Trophoblast cell (in vitro differentiated cells and primary cell): ENCODE measurements at regions not wholly inside any gene's neighbourhood (a gene's known extent, or its start where the extent isn't known, plus 50 kb on each side); places are given as distances from the start of the nearest gene placed in this dataset.

Experiments
- DNase-seq, 2 donors: peaks; one replicate each; pipeline ENCODE4 v3.0.0-alpha.2; 2016
- H2AFZ ChIP-seq: 2 replicates; pipeline ENCODE4 v1.6.1; 2013; ENCODE audit warnings: low read length, moderate library complexity, mild to moderate bottlenecking; ENCODE audit not compliant: insufficient read depth, poor library complexity
- H2AK5ac ChIP-seq: 2 replicates; pipeline ENCODE4 v1.6.1; 2013; ENCODE audit warnings: mild to moderate bottlenecking, low read length
- H2BK120ac ChIP-seq: 2 replicates; pipeline ENCODE4 v1.6.1; 2013; ENCODE audit warnings: low read length, mild to moderate bottlenecking, moderate library complexity; ENCODE audit not compliant: insufficient read depth, poor library complexity
- H2BK12ac ChIP-seq: 2 replicates; pipeline ENCODE4 v1.6.1; 2013; ENCODE audit warnings: mild to moderate bottlenecking, low read length, moderate library complexity
- H2BK5ac ChIP-seq: 2 replicates; pipeline ENCODE4 v1.6.1; 2013; ENCODE audit warnings: low read length, low read depth, moderate library complexity, mild to moderate bottlenecking; ENCODE audit not compliant: poor library complexity
- H3K14ac ChIP-seq: 2 replicates; pipeline ENCODE4 v1.6.1; 2013; ENCODE audit warnings: mild to moderate bottlenecking, low read length
- H3K18ac ChIP-seq: 2 replicates; pipeline ENCODE4 v1.6.1; 2013; ENCODE audit warnings: mild to moderate bottlenecking, low read length
- H3K23ac ChIP-seq: 2 replicates; pipeline ENCODE4 v1.6.1; 2013; ENCODE audit warnings: low read length
- H3K27ac ChIP-seq: 2 replicates; pipeline ENCODE4 v1.5.1; 2013; ENCODE audit warnings: low read depth, mild to moderate bottlenecking, inconsistent platforms, low read length, moderate library complexity
- H3K27me3 ChIP-seq: 2 replicates; pipeline ENCODE4 v1.6.1; 2013; ENCODE audit warnings: inconsistent platforms, mild to moderate bottlenecking, low read length, moderate library complexity; ENCODE audit not compliant: insufficient read depth
- H3K36me3 ChIP-seq, 2 experiments: 1 replicate in 1 of 2; 2 replicates in 1 of 2; pipeline ENCODE4 v1.6.1; 2013; ENCODE audit warnings: low read length in 2 of 2, mild to moderate bottlenecking in 2 of 2, moderate library complexity in 1 of 2; ENCODE audit not compliant: insufficient read depth in 2 of 2, control insufficient read depth in 1 of 2
- H3K4ac ChIP-seq: 2 replicates; pipeline ENCODE4 v1.6.1; 2013; ENCODE audit warnings: low read depth, mild to moderate bottlenecking, low read length, moderate library complexity
- H3K4me1 ChIP-seq, 2 experiments: 1 replicate in 1 of 2; 2 replicates in 1 of 2; pipeline ENCODE4 v1.6.1; 2013; ENCODE audit warnings: low read length in 2 of 2, mild to moderate bottlenecking in 2 of 2, moderate library complexity in 1 of 2; ENCODE audit not compliant: insufficient read depth in 2 of 2, control insufficient read depth in 1 of 2
- H3K4me2 ChIP-seq: 2 replicates; pipeline ENCODE4 v1.6.1; 2013; ENCODE audit warnings: inconsistent platforms, mild to moderate bottlenecking, low read length, moderate library complexity
- H3K4me3 ChIP-seq: 2 replicates; pipeline ENCODE4 v1.5.1; 2013; ENCODE audit warnings: mild to moderate bottlenecking, low read depth, low read length, inconsistent platforms
- H3K79me1 ChIP-seq: one replicate; pipeline ENCODE4 v1.6.1; 2013; ENCODE audit warnings: low read length
- H3K79me2 ChIP-seq: 2 replicates; pipeline ENCODE4 v1.6.1; 2013; ENCODE audit warnings: low read length, mild to moderate bottlenecking; ENCODE audit not compliant: control insufficient read depth, insufficient read depth, poor library complexity
- H3K9ac ChIP-seq: 2 replicates; pipeline ENCODE4 v1.6.1; 2013; ENCODE audit warnings: mild to moderate bottlenecking, low read length
- H3K9me3 ChIP-seq: 2 replicates; pipeline ENCODE4 v1.6.1; 2013; ENCODE audit warnings: low read depth, mild to moderate bottlenecking, control low read depth, inconsistent platforms, low read length; ENCODE audit not compliant: insufficient read depth
- H4K12ac ChIP-seq: 2 replicates; pipeline ENCODE4 v1.6.1; 2013; ENCODE audit warnings: low read depth, mild to moderate bottlenecking, low read length, moderate library complexity
- H4K8ac ChIP-seq: 2 replicates; pipeline ENCODE4 v1.6.1; 2013; ENCODE audit warnings: low read depth, mild to moderate bottlenecking, low read length, moderate library complexity
- H4K91ac ChIP-seq: one replicate; pipeline ENCODE4 v1.6.1; 2013; ENCODE audit warnings: low read depth, mild to moderate bottlenecking, low read length, moderate library complexity
- WGBS: extraction: QIAGEN DNeasy Blood & Tissue Kit; methylation state at CpG from one replicate; pipeline ENCODE4 v1.1.7; 2013; ENCODE audit warnings: missing lambda C conversion rate; ENCODE audit not compliant: insufficient read length, insufficient coverage; ENCODE audit errors: extremely low coverage; 5-methylcytosine and 5-hydroxymethylcytosine counted together

DNA sequence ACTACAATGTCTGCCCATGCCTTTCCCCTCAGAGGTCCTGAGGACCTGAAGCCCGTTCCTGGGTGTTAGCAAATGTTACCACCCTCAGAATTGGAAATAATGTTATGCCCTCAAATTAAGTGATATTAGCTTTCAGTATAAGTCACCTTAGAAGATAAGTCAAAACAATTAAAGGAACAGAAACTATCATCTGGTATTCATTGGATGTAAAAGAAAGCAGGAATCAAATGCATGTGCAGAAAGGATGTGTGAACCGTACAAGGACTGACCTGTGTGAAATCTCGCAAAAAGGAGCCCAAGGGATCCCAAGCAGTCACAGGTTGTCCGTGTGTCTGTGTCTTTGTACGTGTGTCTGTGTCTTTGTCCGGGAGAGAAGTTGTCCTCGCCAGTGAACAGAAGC is 51.6 kb upstream of the TAB2 start:
- Histone ChIP-seq H3K36me3 (no peaks in the 10 kb centered on the region), H3K79me2 (no peaks in the 10 kb centered on the region), H3K18ac (no peak overlapping the region), H3K79me1 (no peaks in the 10 kb centered on the region), H3K27me3 (no peaks in the 10 kb centered on the region), H3K4me1 (no peaks in the 10 kb centered on the region), H3K4ac (no peak overlapping the region), H4K91ac (no peak overlapping the region), H2AK5ac (no peak overlapping the region), H3K23ac (no peak overlapping the region), H4K8ac (no peak overlapping the region), H2BK12ac (no peak overlapping the region), H3K9me3 (no peaks in the 10 kb centered on the region), H3K4me2 (no peak overlapping the region), H2BK5ac (no peak overlapping the region), H3K4me3 (no peak overlapping the region), H2BK120ac (no peak overlapping the region), H2AFZ (no peak overlapping the region), H3K14ac (no peak overlapping the region), H3K9ac (no peak overlapping the region), H3K27ac (no peak overlapping the region), H4K12ac (no peak overlapping the region)
- DNase-seq = no peak
- WGBS = no CpG with 5 or more reads among the region's 7 CpGs

- H2AK5ac ChIP-seq = no peak overlapping the region
- DNase-seq = no peak
- H3K4me3 ChIP-seq = no peak overlapping the region
- H3K9me3 ChIP-seq = no peaks in the 10 kb centered on the region
- H3K27me3 ChIP-seq = no peaks in the 10 kb centered on the region
- H4K8ac ChIP-seq = no peak overlapping the region
- no peak overlapping the region for H3K4ac ChIP-seq
- H4K91ac ChIP-seq = no peak overlapping the region
- no peaks in the 10 kb centered on the region for H3K79me1 ChIP-seq
- no peak overlapping the region for H2BK12ac ChIP-seq
- H3K79me2 ChIP-seq = no peaks in the 10 kb centered on the region
- H4K12ac ChIP-seq = no peak overlapping the region
- H3K9ac ChIP-seq = no peak overlapping the region
- no peak overlapping the region for H3K18ac ChIP-seq
- H3K36me3 ChIP-seq = no peaks in the 10 kb centered on the region
- H3K27ac ChIP-seq = no peak overlapping the region
- no peak overlapping the region for H3K14ac ChIP-seq
- H2BK120ac ChIP-seq = no peak overlapping the region
- H3K23ac ChIP-seq = no peak overlapping the region
- no peak overlapping the region for H2BK5ac ChIP-seq
- H3K4me1 ChIP-seq = no peaks in the 10 kb centered on the region
- 100% methylated on average over 1 of the region's 6 CpGs for WGBS
- H3K4me2 ChIP-seq = no peak overlapping the region
- no peak overlapping the region for H2AFZ ChIP-seq
These were observed 50.9 kb upstream of the TAB2 start for GRCh38 chr6:149266659-149267058.

DNA sequence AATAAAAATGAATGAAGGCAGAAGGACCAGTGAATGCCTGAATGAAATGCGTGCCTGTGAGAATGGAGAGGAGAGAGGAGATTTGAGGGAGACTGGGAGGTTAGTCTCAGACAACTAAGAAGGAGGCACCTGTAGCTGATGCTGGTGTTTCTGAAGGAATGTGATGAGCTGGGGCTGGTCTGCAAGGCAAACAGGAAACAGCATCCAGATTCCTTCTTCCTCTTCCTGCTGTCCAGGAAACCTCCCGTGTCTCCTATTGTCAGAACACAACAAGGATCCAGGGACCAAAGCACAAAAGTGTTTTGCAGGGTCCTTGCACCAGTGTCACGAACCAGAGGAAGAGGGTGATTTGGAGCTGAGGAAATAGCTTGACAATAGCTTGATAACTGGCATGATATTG is 50.4 kb upstream of the TAB2 start:
- H4K12ac ChIP-seq = no peak overlapping the region
- no peaks in the 10 kb centered on the region for H3K4me1 ChIP-seq
- H2BK12ac ChIP-seq = no peak overlapping the region
- H3K79me1 ChIP-seq = no peaks in the 10 kb centered on the region
- no peak overlapping the region for H3K4me2 ChIP-seq
- H3K18ac ChIP-seq = no peak overlapping the region
- no peak overlapping the region for H4K8ac ChIP-seq
- H3K4me3 ChIP-seq = no peak overlapping the region
- no peak overlapping the region for H2AFZ ChIP-seq
- no peak overlapping the region for H3K23ac ChIP-seq
- DNase-seq = no peak
- H3K14ac ChIP-seq = no peak overlapping the region
- no peak overlapping the region for H2BK5ac ChIP-seq
- no peaks in the 10 kb centered on the region for H3K9me3 ChIP-seq
- no peak overlapping the region for H2BK120ac ChIP-seq
- no peaks in the 10 kb centered on the region for H3K79me2 ChIP-seq
- no peak overlapping the region for H3K9ac ChIP-seq
- no peak overlapping the region for H3K27ac ChIP-seq
- H3K27me3 ChIP-seq = no peaks in the 10 kb centered on the region
- no CpG with 5 or more reads among the region's 3 CpGs for WGBS
- H2AK5ac ChIP-seq = no peak overlapping the region
- H3K36me3 ChIP-seq = no peaks in the 10 kb centered on the region
- no peak overlapping the region for H4K91ac ChIP-seq
- no peak overlapping the region for H3K4ac ChIP-seq

DNA sequence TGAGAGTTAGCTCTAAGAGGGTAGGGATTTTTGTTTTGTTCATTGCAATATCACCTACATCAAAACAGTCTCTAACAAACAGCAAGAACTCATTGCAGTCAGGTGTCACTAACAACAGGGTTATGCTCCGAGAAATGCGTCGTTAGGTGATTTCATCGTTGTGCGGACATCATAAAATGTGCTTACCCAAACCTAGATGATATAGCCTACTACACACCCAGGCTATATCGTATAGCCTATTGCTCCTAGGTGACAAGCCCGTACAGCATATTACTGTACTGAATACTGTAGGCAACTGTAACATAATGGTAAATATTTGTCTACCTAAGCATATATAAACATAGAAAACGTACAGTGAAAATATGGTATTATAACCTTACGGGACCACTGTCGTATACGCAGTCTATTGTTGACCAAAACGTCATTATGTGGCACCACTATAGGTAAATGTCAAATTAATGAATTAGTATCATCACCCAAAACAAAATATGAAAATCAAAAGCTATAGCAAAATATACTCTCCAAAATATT is 49.9 kb upstream of the TAB2 start:
- WGBS = no CpG with 5 or more reads among the region's 12 CpGs
- H2BK120ac ChIP-seq = no peak overlapping the region
- no peak for DNase-seq
- no peak overlapping the region for H2BK5ac ChIP-seq
- H2BK12ac ChIP-seq = no peak overlapping the region
- H4K91ac ChIP-seq = no peak overlapping the region
- no peaks in the 10 kb centered on the region for H3K9me3 ChIP-seq
- no peak overlapping the region for H3K9ac ChIP-seq
- no peaks in the 10 kb centered on the region for H3K27me3 ChIP-seq
- H3K79me2 ChIP-seq = no peaks in the 10 kb centered on the region
- no peak overlapping the region for H3K18ac ChIP-seq
- no peak overlapping the region for H4K8ac ChIP-seq
- no peak overlapping the region for H3K4ac ChIP-seq
- no peak overlapping the region for H3K27ac ChIP-seq
- H3K4me1 ChIP-seq = no peaks in the 10 kb centered on the region
- H2AFZ ChIP-seq = no peak overlapping the region
- H3K36me3 ChIP-seq = no peaks in the 10 kb centered on the region
- no peak overlapping the region for H3K4me3 ChIP-seq
- no peak overlapping the region for H3K4me2 ChIP-seq
- no peak overlapping the region for H4K12ac ChIP-seq
- H3K79me1 ChIP-seq = no peaks in the 10 kb centered on the region
- no peak overlapping the region for H3K23ac ChIP-seq
- no peak overlapping the region for H2AK5ac ChIP-seq
- H3K14ac ChIP-seq = no peak overlapping the region
